Left ventricle myocardium inferior (tissue), 1 donor: ENCODE measurements at regions not wholly inside any gene's neighbourhood (a gene's known extent, or its start where the extent isn't known, plus 50 kb on each side); places are given as distances from the start of the nearest gene placed in this dataset.

ENCODE experiments used
- DNase-seq: peaks from one replicate; pipeline ENCODE4 v3.0.0-alpha.2; 2020
- H3K27ac ChIP-seq: fragments of 200-600 bp; replicated peaks from 2 replicates; pipeline ENCODE4 v1.8.0; 2021
- H3K27me3 ChIP-seq: fragments of 200-600 bp; 2 replicates; pipeline ENCODE4 v1.8.0; 2021; ENCODE audit warnings: low read depth
- H3K36me3 ChIP-seq: fragments of 200-600 bp; 2 replicates; pipeline ENCODE4 v1.8.0; 2021
- H3K4me1 ChIP-seq: fragments of 200-600 bp; 2 replicates; pipeline ENCODE4 v1.8.0; 2021
- H3K4me3 ChIP-seq: fragments of 200-600 bp; 2 replicates; pipeline ENCODE4 v1.8.0; 2021; ENCODE audit warnings: mild to moderate bottlenecking, moderate library complexity
- H3K9me3 ChIP-seq: fragments of 200-600 bp; replicated peaks from 2 replicates; pipeline ENCODE4 v1.8.0; 2021
- intact Hi-C: fragments of 100-400 bp; cut with micrococcal nuclease; formaldehyde crosslinking; loops from one replicate; pipeline ENCODE4 v1.11.0; 2022
- TF ChIP-seq, protein P1 (sequence below): fragments of 200-600 bp; IDR thresholded peaks from 2 replicates; pipeline ENCODE4 v1.8.0; 2021; ENCODE audit warnings: antibody characterized with exemption, mild to moderate bottlenecking, borderline replicate concordance
- donor health status: DM: no; HTN: yes; CAD: no; lungs with severe emphysema.

DNA sequence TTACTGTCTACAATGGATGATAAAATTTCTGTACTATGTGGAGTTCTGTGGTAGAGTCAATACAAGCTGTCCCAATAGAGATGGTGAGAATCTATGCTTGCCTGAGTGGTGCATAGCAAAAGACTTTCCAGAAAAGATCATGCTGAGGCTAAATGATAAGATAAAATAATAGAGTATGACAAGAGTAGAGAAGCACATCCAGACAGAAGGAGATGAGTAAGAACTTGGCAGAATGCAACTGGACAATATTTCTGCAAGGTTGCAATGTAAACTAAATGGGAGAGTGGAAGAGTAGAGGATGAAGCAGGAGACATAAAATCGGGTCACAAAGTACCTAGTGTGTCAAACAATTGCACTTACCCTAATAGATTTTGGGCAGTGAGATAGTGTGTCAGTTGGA, 347.6 kb downstream of the MDFIC start:
- TF ChIP-seq, protein P1, sequence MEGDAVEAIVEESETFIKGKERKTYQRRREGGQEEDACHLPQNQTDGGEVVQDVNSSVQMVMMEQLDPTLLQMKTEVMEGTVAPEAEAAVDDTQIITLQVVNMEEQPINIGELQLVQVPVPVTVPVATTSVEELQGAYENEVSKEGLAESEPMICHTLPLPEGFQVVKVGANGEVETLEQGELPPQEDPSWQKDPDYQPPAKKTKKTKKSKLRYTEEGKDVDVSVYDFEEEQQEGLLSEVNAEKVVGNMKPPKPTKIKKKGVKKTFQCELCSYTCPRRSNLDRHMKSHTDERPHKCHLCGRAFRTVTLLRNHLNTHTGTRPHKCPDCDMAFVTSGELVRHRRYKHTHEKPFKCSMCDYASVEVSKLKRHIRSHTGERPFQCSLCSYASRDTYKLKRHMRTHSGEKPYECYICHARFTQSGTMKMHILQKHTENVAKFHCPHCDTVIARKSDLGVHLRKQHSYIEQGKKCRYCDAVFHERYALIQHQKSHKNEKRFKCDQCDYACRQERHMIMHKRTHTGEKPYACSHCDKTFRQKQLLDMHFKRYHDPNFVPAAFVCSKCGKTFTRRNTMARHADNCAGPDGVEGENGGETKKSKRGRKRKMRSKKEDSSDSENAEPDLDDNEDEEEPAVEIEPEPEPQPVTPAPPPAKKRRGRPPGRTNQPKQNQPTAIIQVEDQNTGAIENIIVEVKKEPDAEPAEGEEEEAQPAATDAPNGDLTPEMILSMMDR: no peak
- H3K36me3 ChIP-seq: no peaks in the 10 kb centered on the region
- H3K27ac ChIP-seq: no peak overlapping the region
- H3K4me1 ChIP-seq: no peaks in the 10 kb centered on the region
- H3K27me3 ChIP-seq: no peaks in the 10 kb centered on the region
- no peak overlapping the region for H3K4me3 ChIP-seq
- no peak for DNase-seq
- H3K9me3 ChIP-seq: no peaks in the 10 kb centered on the region
- intact Hi-C loops: no loop called here

DNA sequence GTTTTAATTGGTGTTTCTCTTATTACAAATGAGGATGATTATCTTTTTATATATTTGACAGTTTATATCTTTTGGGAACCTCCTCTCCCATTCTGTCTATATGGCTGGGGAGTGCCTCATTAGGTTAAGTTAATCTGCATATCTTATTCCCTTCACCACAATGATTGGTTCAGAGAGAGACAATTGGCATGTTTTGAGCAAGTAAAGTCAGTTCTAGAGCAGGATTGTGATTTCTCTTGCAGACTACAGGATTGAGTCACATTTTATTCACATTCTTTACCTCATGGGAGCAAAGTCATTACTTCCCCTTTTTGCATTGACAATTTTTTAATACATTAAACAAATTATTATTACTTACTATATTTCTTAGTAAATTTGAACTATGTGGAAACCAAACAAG, 345.6 kb downstream of the MDFIC start:
- H3K36me3 ChIP-seq: no peaks in the 10 kb centered on the region
- no peak overlapping the region for H3K27ac ChIP-seq
- H3K4me3 ChIP-seq: no peak overlapping the region
- no peaks in the 10 kb centered on the region for H3K27me3 ChIP-seq
- H3K4me1 ChIP-seq: no peaks in the 10 kb centered on the region
- no peak for DNase-seq
- no peaks in the 10 kb centered on the region for H3K9me3 ChIP-seq
- intact Hi-C loops: no loop called here
- TF ChIP-seq, protein P1: no peak

DNA sequence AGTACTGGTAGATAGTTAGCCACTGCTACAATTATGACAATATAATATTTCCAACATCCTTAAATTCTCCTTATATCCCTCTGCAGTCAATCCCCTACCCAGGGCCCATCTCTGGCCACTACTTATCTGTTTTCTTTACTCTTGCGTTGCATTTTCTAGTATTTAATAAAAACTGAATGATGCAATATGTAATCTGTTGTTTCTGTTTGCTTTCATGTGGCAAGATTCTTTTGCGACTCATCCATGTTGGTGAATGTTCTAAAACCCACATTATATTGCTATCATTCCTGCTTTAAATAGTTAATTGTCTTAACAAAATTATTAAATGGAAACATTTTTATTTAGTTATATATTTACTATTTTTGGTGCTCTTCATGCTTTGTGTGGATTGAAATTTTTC, 338.5 kb downstream of the MDFIC start:
- H3K27me3 ChIP-seq: no peaks in the 10 kb centered on the region
- intact Hi-C loops: no loop called here
- H3K27ac ChIP-seq: no peak overlapping the region
- H3K9me3 ChIP-seq: no peaks in the 10 kb centered on the region
- TF ChIP-seq, protein P1: no peak
- H3K4me1 ChIP-seq: no peaks in the 10 kb centered on the region
- no peak for DNase-seq
- no peak overlapping the region for H3K4me3 ChIP-seq
- H3K36me3 ChIP-seq: no peaks in the 10 kb centered on the region

DNA sequence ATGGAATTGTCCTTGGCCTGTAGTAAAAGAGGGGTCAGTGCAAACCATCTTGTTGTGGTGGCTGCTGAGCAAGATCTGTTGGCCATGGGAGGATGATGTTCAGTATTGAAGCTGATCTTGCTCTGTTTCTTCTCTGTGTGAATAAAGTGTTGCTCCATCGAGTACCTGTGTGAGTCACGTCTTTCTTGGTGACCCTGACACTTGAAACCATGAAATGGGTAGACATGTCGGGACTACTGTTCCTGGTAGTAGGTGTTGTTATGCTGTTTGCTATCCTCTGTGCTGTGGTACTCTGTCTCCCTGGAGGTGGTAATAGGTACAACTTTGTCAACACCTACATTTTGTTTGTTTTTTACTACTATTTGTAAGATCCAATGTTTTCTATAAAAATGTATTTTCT, 330.6 kb downstream of the MDFIC start:
- Histone ChIP-seq H3K27me3 (no peaks in the 10 kb centered on the region), H3K9me3 (peaks cover 10% of the 10 kb centered on the region), H3K36me3 (no peaks in the 10 kb centered on the region), H3K27ac (no peak overlapping the region), H3K4me1 (no peaks in the 10 kb centered on the region), H3K4me3 (no peak overlapping the region)
- intact Hi-C loops: no loop called here
- DNase-seq: no peak
- TF ChIP-seq, protein P1: no peak

DNA sequence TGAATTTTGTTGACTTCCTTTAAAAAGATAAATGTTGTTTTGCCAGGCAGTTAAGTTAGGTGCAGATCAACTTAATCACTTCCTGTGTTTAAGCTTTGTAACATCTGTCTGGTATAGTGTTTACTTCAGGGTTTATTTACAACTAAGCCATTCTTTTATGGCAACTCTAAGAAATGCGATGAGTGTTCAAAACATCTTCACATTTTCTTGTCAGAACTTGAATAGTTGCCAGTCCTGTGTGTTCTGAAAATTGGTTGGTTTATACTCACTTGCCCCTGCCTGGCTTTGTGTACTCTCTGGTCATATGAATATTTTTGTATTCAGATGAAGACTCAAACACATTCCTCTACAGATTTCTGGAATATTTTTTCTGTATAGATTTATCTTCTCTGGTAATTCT, 327.2 kb downstream of the MDFIC start:
- no peaks in the 10 kb centered on the region for H3K36me3 ChIP-seq
- no peaks in the 10 kb centered on the region for H3K27me3 ChIP-seq
- H3K27ac ChIP-seq: no peak overlapping the region
- TF ChIP-seq, protein P1: no peak
- H3K9me3 ChIP-seq: peaks cover 14% of the 10 kb centered on the region
- H3K4me1 ChIP-seq: no peaks in the 10 kb centered on the region
- DNase-seq: no peak
- no peak overlapping the region for H3K4me3 ChIP-seq
- intact Hi-C loops: no loop called here

DNA sequence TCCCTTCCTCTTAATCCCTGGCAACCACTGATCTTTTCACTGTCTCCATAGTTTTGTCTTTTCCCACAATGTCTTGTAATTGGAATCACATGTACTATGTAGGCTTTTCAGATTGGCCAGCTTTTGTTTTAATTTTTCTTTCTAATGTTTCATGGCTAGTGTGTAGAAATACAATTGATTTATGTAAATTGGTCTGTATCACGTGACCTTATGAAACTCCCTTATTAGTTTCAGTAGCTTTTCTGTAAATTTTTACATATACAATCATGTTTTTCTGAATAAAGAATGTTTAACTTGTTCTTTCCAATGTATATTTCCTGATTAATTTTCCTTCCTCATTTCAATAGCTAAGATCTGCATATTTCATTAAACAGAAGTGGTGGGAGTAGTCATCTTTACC, 319.3 kb downstream of the MDFIC start:
- no peaks in the 10 kb centered on the region for H3K36me3 ChIP-seq
- no peak overlapping the region for H3K4me3 ChIP-seq
- H3K27me3 ChIP-seq: no peaks in the 10 kb centered on the region
- DNase-seq: no peak
- TF ChIP-seq, protein P1: no peak
- intact Hi-C loops: no loop called here
- peaks cover 19% of the 10 kb centered on the region for H3K9me3 ChIP-seq
- H3K4me1 ChIP-seq: no peaks in the 10 kb centered on the region
- H3K27ac ChIP-seq: no peak overlapping the region
